HCT116 (cell line): ENCODE measurements at regions not wholly inside any gene's neighbourhood (a gene's known extent, or its start where the extent isn't known, plus 50 kb on each side); places are given as distances from the start of the nearest gene placed in this dataset.

Experiments
- ATAC-seq: fragments of 200-7000 bp; cut with Tn5 transposase; 2 replicates; pipeline ENCODE4 v1.9.1; 2020; ENCODE audit warnings: mild to moderate bottlenecking, moderate library complexity
- BruUV-seq: library from RNA; stranded (reverse); fragments of 400-500 nt; replicated peaks from 2 replicates; lab custom pipeline; 2021; lab: Mats Ljungman, UMichigan
- CTCF ChIA-PET: fragments of 300-600 bp; sonication (Branson Sonifier 250); formaldehyde crosslinking; loops from one replicate; lab custom pipeline; 2021; ENCODE audit warnings: antibody characterized with exemption; lab: Charles Lee
- POLR2A ChIA-PET: fragments of 300-600, 350-600 bp; sonication (Branson Sonifier 250); formaldehyde crosslinking; loops from one replicate; lab custom pipeline; 2021; ENCODE audit warnings: antibody characterized with exemption; lab: Charles Lee
- RAD21 ChIA-PET, 2 experiments: fragments of 300-600 bp; sonication (Branson Sonifier 250); formaldehyde crosslinking; loops; one replicate each; lab custom pipeline; 2023; ENCODE audit warnings: low total read pairs in 2 of 2; ENCODE audit not compliant: uncharacterized antibody in 2 of 2, unreplicated experiment in 2 of 2, low non-redundant PET in 1 of 2; lab: Charles Lee
- DNase-seq: peaks from one replicate; pipeline ENCODE4 v3.0.0-alpha.2; 2010; ENCODE audit warnings: low read depth, low spot score
- H2AFZ ChIP-seq: fragments of 200-600 bp; shearing (Covaris generic), sonication (generic); 2 replicates; pipeline ENCODE4 v1.6.1; 2017; ENCODE audit warnings: low read depth, mixed run types, mixed read lengths, antibody characterized with exemption, low read length; ENCODE audit not compliant: poor library complexity, severe bottlenecking
- H3K27ac ChIP-seq: 2 replicates; pipeline ENCODE4 v1.5.1; 2012; ENCODE audit warnings: low read depth, low read length
- H3K27me3 ChIP-seq: fragments of 200-600 bp; sonication (generic); 2 replicates; pipeline ENCODE4 v1.6.1; 2016; ENCODE audit warnings: mixed run types, low read length, mixed read lengths; ENCODE audit not compliant: insufficient read depth
- H3K36me3 ChIP-seq, 2 experiments: fragments of 200-500 bp in 1 of 2; fragments of 200-600 bp in 1 of 2; sonication (Bioruptor generic) in 1 of 2; sonication (generic) in 1 of 2; 2 replicates each; pipeline versions ENCODE4 v1.5.1 to v1.6.1; 2014 to 2016; ENCODE audit warnings: low read length in 2 of 2, inconsistent platforms in 1 of 2, mixed read lengths in 1 of 2, mixed run types in 1 of 2; ENCODE audit not compliant: insufficient read depth in 2 of 2, control insufficient read depth in 1 of 2
- H3K4me1 ChIP-seq, 2 experiments: fragments of 200-600 bp in 1 of 2; sonication (generic) in 1 of 2; 2 replicates each; pipeline versions ENCODE4 v1.5.1 to v1.6.1; 2012 to 2017; ENCODE audit warnings: low read length in 2 of 2, inconsistent platforms in 1 of 2, mild to moderate bottlenecking in 1 of 2, mixed read lengths in 1 of 2, mixed run types in 1 of 2, moderate library complexity in 1 of 2; ENCODE audit not compliant: insufficient read depth in 2 of 2, control insufficient read depth in 1 of 2
- H3K4me2 ChIP-seq: fragments of 200-600 bp; sonication (generic); 2 replicates; pipeline ENCODE4 v1.6.1; 2017; ENCODE audit warnings: mixed run types, low read length, mixed read lengths
- H3K4me3 ChIP-seq, 2 experiments: fragments of 200-600 bp in 1 of 2; sonication (generic) in 1 of 2; replicated peaks in 1 of 2; 2 replicates each; pipeline ENCODE4 v1.5.1; 2011 to 2016; ENCODE audit warnings: low read length in 2 of 2, control low read depth in 1 of 2, low read depth in 1 of 2, mild to moderate bottlenecking in 1 of 2, mixed read lengths in 1 of 2, mixed run types in 1 of 2
- H3K79me2 ChIP-seq: fragments of 200-600 bp; sonication (generic); 2 replicates; pipeline ENCODE4 v1.6.1; 2017; ENCODE audit warnings: mild to moderate bottlenecking, mixed run types, low read length, moderate library complexity, mixed read lengths; ENCODE audit not compliant: insufficient read depth
- H3K9ac ChIP-seq: fragments of 200-600 bp; sonication (generic); 2 replicates; pipeline ENCODE4 v1.6.1; 2016; ENCODE audit warnings: low read length, mixed read lengths
- H3K9me2 ChIP-seq: fragments of 200-600 bp; sonication (generic), shearing (Covaris generic); 2 replicates; pipeline ENCODE4 v1.6.1; 2017; ENCODE audit warnings: mixed run types, mild to moderate bottlenecking, moderate library complexity; ENCODE audit not compliant: insufficient read depth
- H3K9me3 ChIP-seq, 2 experiments: fragments of 200-500 bp in 1 of 2; fragments of 200-600 bp in 1 of 2; sonication (Bioruptor generic) in 1 of 2; sonication (generic) in 1 of 2; 2 replicates each; pipeline ENCODE4 v1.6.1; 2014 to 2017; ENCODE audit warnings: low read length in 2 of 2, mixed read lengths in 2 of 2, inconsistent platforms in 1 of 2, low read depth in 1 of 2, mild to moderate bottlenecking in 1 of 2, mixed run types in 1 of 2, moderate library complexity in 1 of 2; ENCODE audit not compliant: control insufficient read depth in 1 of 2, insufficient read depth in 1 of 2
- H4K20me1 ChIP-seq: fragments of 200-600 bp; sonication (generic), shearing (Covaris generic); 2 replicates; pipeline ENCODE4 v1.6.1; 2017; ENCODE audit warnings: mixed run types, mild to moderate bottlenecking, moderate library complexity; ENCODE audit not compliant: insufficient read depth
- CBX3 ChIP-seq: IDR thresholded peaks from 2 replicates; pipeline ENCODE4 v1.6.1; 2012; ENCODE audit warnings: low read depth
- CEBPB ChIP-seq: IDR thresholded peaks from 2 replicates; pipeline ENCODE4 v1.6.1; 2012; ENCODE audit warnings: low read depth
- EGR1 ChIP-seq: IDR thresholded peaks from 2 replicates; pipeline ENCODE4 v1.6.1; 2012; ENCODE audit warnings: low read depth
- EZH2 ChIP-seq: fragments of 200-600 bp; sonication (generic); IDR thresholded peaks from 2 replicates; pipeline ENCODE4 v1.6.1; 2017; ENCODE audit warnings: antibody characterized with exemption, mixed run types
- EZH2phosphoT487 ChIP-seq: fragments of 200-600 bp; IDR thresholded peaks from 2 replicates; pipeline ENCODE4 v1.6.1; 2018; ENCODE audit warnings: antibody characterized with exemption, borderline replicate concordance
- FOSL1 ChIP-seq: IDR thresholded peaks from 2 replicates; pipeline ENCODE4 v1.6.1; 2012; ENCODE audit warnings: low read depth
- POLR2AphosphoS5 ChIP-seq: IDR thresholded peaks from 2 replicates; pipeline ENCODE4 v1.6.1; 2011; ENCODE audit warnings: mild to moderate bottlenecking, low read depth, low read length, moderate library complexity
- SIN3A ChIP-seq: IDR thresholded peaks from 2 replicates; pipeline ENCODE4 v1.6.1; 2012; ENCODE audit warnings: low read depth
- SRF ChIP-seq: IDR thresholded peaks from 2 replicates; pipeline ENCODE4 v1.6.1; 2012; ENCODE audit warnings: low read depth
- TCF7L2 ChIP-seq: IDR thresholded peaks from 2 replicates; pipeline ENCODE4 v1.7.0; 2011; ENCODE audit warnings: borderline replicate concordance, inconsistent platforms; ENCODE audit not compliant: insufficient read depth, insufficient read length; ENCODE audit errors: extremely low read depth
- YY1 ChIP-seq: IDR thresholded peaks from 2 replicates; pipeline ENCODE4 v1.6.1; 2011; ENCODE audit warnings: low read length, low read depth, moderate library complexity, mild to moderate bottlenecking; ENCODE audit not compliant: insufficient replicate concordance; ENCODE audit errors: extremely low read depth
- ZFX ChIP-seq: fragments of 450-650 bp; IDR thresholded peaks from 2 replicates; pipeline ENCODE4 v1.6.1; 2017
- intact Hi-C: fragments of 100-400 bp; cut with micrococcal nuclease; formaldehyde crosslinking; loops from 2 replicates; pipeline ENCODE4 v1.10.0; 2022
- TF ChIP-seq, protein P1 (sequence below), 3 experiments: fragments of 200-600 bp in 1 of 3; sonication (generic) in 1 of 3; IDR thresholded peaks in 2 of 3; conservative IDR thresholded peaks in 1 of 3; 2 replicates each; pipeline ENCODE4 v1.5.1; 2012 to 2017; ENCODE audit warnings: low read depth in 2 of 3, low read length in 2 of 3, antibody characterized with exemption in 1 of 3, borderline replicate concordance in 1 of 3, control low read depth in 1 of 3, mild to moderate bottlenecking in 1 of 3, mixed read lengths in 1 of 3, mixed run types in 1 of 3, moderate library complexity in 1 of 3; ENCODE audit not compliant: insufficient read depth in 1 of 3
- TF ChIP-seq, protein P2 (sequence below): IDR thresholded peaks from 2 replicates; pipeline ENCODE4 v1.6.1; 2012
- TF ChIP-seq, protein P3 (sequence below): IDR thresholded peaks from 2 replicates; pipeline ENCODE4 v1.6.1; 2011; ENCODE audit warnings: mild to moderate bottlenecking, low read length, moderate library complexity; ENCODE audit not compliant: insufficient replicate concordance; ENCODE audit errors: extremely low read depth
- TF ChIP-seq, protein P4 (sequence below): IDR thresholded peaks from 2 replicates; pipeline ENCODE4 v1.6.1; 2012; ENCODE audit warnings: low read depth

DNA sequence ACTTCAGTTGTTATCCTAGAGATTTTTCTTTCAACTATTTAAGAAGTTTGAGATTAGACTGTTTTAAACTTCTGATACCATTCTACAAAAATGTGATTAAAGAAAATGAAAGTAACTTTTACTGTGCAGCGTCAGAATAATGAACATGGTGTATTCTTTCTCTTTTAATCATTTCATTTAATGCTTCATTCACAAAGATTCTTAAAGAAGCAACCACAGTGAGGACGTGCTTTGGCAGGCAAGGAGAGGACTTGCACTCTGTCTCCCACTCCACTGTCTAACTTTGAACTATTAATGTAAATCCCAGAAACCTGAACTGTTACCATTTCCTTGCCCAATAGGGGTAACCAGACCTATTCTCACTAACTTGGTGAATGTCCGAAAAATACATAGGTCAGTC is 137.0 kb downstream of the KCNRG start (continued):
- TF ChIP-seq, protein P1, sequence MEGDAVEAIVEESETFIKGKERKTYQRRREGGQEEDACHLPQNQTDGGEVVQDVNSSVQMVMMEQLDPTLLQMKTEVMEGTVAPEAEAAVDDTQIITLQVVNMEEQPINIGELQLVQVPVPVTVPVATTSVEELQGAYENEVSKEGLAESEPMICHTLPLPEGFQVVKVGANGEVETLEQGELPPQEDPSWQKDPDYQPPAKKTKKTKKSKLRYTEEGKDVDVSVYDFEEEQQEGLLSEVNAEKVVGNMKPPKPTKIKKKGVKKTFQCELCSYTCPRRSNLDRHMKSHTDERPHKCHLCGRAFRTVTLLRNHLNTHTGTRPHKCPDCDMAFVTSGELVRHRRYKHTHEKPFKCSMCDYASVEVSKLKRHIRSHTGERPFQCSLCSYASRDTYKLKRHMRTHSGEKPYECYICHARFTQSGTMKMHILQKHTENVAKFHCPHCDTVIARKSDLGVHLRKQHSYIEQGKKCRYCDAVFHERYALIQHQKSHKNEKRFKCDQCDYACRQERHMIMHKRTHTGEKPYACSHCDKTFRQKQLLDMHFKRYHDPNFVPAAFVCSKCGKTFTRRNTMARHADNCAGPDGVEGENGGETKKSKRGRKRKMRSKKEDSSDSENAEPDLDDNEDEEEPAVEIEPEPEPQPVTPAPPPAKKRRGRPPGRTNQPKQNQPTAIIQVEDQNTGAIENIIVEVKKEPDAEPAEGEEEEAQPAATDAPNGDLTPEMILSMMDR (IDR thresholded peaks at IDR 0.05 in 2 of 3, conservative IDR thresholded peaks at IDR 0.05 in 1 of 3; ENCODE audit: borderline replicate concordance in 1 of 3, insufficient read depth in 1 of 3, low read depth in 2 of 3, low read length in 2 of 3), result no peak
- TF ChIP-seq EZH2phosphoT487 (no peak), SIN3A (no peak), EGR1 (no peak), ZFX (no peak), SRF (no peak), EZH2 (no peak), CBX3 (no peak), TCF7L2 (no peak), YY1 (no peak), POLR2AphosphoS5 (no peak)
- TF ChIP-seq, protein P2, sequence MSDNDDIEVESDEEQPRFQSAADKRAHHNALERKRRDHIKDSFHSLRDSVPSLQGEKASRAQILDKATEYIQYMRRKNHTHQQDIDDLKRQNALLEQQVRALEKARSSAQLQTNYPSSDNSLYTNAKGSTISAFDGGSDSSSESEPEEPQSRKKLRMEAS, result no peak

- Histone ChIP-seq H2AFZ (no peak overlapping the region), H3K27me3 (no peaks in the 10 kb centered on the region), H3K9ac (no peak overlapping the region), H3K4me1 (no peaks in the 10 kb centered on the region), H3K9me2 (no peaks in the 10 kb centered on the region), H3K27ac (no peak overlapping the region), H3K36me3 (no peaks in the 10 kb centered on the region), H4K20me1 (no peaks in the 10 kb centered on the region), H3K4me3 (no peak overlapping the region), H3K4me2 (no peak overlapping the region), H3K9me3 (no peaks in the 10 kb centered on the region), H3K79me2 (no peaks in the 10 kb centered on the region)
- DNase-seq (no peak), ATAC-seq (no peak)
- intact Hi-C loops, result no loop called here
- BruUV-seq, result no TSS peak
- POLR2A ChIA-PET, result no interaction called here
- CTCF ChIA-PET, result no interaction called here
- RAD21 ChIA-PET, result no interaction called here
- TF ChIP-seq EZH2phosphoT487 (no peak), TCF7L2 (no peak), FOSL1 (no peak), CEBPB (no peak), ZFX (no peak), SRF (no peak)
- TF ChIP-seq, protein P2, result no peak
- TF ChIP-seq, protein P3, sequence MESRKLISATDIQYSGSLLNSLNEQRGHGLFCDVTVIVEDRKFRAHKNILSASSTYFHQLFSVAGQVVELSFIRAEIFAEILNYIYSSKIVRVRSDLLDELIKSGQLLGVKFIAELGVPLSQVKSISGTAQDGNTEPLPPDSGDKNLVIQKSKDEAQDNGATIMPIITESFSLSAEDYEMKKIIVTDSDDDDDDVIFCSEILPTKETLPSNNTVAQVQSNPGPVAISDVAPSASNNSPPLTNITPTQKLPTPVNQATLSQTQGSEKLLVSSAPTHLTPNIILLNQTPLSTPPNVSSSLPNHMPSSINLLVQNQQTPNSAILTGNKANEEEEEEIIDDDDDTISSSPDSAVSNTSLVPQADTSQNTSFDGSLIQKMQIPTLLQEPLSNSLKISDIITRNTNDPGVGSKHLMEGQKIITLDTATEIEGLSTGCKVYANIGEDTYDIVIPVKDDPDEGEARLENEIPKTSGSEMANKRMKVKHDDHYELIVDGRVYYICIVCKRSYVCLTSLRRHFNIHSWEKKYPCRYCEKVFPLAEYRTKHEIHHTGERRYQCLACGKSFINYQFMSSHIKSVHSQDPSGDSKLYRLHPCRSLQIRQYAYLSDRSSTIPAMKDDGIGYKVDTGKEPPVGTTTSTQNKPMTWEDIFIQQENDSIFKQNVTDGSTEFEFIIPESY, result no peak
- TF ChIP-seq, protein P4, sequence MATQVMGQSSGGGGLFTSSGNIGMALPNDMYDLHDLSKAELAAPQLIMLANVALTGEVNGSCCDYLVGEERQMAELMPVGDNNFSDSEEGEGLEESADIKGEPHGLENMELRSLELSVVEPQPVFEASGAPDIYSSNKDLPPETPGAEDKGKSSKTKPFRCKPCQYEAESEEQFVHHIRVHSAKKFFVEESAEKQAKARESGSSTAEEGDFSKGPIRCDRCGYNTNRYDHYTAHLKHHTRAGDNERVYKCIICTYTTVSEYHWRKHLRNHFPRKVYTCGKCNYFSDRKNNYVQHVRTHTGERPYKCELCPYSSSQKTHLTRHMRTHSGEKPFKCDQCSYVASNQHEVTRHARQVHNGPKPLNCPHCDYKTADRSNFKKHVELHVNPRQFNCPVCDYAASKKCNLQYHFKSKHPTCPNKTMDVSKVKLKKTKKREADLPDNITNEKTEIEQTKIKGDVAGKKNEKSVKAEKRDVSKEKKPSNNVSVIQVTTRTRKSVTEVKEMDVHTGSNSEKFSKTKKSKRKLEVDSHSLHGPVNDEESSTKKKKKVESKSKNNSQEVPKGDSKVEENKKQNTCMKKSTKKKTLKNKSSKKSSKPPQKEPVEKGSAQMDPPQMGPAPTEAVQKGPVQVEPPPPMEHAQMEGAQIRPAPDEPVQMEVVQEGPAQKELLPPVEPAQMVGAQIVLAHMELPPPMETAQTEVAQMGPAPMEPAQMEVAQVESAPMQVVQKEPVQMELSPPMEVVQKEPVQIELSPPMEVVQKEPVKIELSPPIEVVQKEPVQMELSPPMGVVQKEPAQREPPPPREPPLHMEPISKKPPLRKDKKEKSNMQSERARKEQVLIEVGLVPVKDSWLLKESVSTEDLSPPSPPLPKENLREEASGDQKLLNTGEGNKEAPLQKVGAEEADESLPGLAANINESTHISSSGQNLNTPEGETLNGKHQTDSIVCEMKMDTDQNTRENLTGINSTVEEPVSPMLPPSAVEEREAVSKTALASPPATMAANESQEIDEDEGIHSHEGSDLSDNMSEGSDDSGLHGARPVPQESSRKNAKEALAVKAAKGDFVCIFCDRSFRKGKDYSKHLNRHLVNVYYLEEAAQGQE, result no peak
These were observed 137.5 kb downstream of the KCNRG start for GRCh38 chr13:50152655-50153309.
